GM19023 (cell line): ENCODE measurements at regions not wholly inside any gene's neighbourhood (a gene's known extent, or its start where the extent isn't known, plus 50 kb on each side); places are given as distances from the start of the nearest gene placed in this dataset.
"Not testable (repeated sequence)": the region's sequence is repeated elsewhere in the genome, so short reads cannot be mapped to it uniquely, and the experiment has no call there.

ENCODE experiments used
- ATAC-seq: cut with Tn5 transposase; IDR thresholded peaks from one replicate; pipeline ENCODE4 v1.9.1; 2021; ENCODE audit warnings: mild to moderate bottlenecking, moderate library complexity; ENCODE audit not compliant: unreplicated experiment

DNA sequence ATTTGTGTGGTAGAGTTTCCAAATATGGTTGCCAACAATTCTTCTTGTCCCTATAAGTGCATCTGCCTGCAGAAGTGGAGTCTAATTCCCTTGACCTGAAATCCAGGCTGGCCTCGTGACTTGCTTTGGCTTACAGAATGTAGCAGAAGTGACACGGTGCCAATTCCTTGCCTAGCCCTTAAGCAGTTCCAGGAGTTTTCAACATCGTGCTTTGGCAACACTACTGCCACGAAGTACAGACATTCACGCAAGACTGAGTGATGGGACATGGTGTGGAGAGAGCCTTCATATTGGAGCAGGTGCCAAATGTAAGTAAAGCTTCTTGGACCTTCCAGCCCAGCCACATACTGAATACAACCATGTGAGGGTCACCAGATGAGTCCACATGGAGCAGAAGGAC, 92.9 kb upstream of the NEK6 start:
- ATAC-seq = no peak

DNA sequence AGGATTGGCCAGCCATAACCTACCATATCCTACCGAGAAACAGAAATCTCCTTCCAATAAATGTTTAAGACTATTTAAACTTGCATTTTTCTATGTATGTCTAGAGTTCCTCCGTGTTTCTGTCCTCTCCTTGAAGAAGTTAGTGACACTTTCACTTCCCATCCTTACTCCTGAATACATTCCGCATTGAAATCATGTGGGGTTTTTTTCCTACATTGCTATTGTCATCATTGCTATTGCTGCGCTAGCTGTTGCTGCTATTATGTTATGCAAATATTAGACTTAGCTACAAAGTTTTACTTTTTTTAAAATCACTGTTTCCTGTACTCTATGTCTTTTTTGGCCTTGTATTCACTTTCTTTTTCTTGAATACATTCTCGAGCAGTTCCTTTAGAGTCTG, 83.3 kb upstream of the NEK6 start:
- no peak for ATAC-seq

DNA sequence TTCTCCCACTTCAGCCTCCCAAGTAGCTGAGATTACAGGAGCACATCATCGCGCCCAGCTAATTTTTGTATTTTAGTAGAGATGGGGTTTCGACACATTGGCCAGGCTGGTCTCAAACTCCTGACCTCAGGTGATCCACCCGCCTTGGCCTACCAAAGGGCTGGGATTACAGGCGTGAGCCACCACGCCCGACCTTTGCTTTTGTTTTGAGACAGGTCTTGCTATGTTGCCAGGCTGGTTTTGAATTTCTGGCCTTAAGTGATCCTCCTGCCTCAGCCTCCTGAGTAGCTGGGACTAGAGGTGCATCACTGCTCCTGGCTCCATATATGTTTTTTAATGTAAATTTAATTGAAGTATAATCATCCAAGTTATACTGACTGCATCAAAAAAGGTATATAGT, 80.2 kb upstream of the NEK6 start:
- ATAC-seq = not testable (repeated sequence)

DNA sequence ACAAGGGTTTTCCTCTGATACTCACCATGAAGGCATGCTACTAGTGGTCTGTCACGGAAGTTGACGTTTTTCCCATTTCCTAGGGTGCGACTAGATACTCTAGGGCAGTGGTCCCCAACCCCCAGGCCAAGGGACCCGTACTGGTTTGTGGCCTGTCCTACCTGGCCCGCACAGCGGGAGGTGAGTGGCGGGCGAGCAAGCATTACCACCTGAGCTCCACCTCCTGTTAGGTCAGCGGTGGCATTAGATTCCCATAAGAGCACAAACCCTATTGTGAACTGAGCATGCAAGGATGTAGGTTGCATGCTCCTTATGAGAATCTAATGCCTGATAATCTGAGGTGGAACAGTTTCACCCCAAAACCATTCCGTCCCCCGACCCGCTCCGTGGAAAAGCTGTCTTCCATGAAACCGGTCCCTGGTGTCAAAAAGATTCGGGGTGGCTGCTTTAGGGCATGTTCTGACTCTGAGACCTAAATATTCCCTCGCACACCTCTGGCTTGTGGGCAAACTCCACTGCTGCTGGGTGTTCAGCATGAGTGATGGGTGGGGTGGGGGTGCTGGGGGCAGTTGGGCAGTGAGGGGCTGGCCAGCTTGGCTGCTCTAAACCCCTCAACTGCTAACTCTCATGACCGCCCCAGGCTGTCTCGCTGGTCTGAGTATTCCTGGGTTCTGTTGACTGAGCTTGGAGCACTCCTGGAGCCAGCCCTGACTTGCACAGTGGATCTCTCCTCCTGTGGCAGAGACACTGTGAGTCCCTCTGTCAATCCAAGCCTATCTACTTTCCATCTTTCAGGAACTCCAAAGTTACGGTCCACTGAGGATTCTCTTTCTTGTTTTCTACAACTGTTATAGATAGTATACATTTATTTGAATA, 78.3 kb upstream of the NEK6 start:
- ATAC-seq = no peak

DNA sequence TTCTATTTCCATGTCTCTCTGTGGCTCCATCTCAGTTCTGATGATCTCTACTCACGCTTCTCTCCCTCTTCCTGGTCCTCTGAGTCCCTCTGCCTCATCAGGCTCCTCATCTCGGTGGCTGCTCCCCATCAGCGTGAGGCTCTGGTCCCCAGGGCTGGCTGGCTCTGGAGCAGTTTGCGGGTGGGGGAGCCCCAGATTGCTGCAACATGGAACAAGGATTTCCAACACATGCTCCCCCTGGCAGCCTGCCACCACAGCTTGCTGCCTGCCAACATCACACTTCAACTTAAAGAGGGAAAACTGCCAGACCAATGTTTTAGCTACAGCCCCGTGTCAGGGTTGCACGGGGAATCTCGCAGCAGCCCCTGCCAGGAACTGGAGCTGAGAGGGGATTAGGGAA, 77.2 kb upstream of the NEK6 start:
- ATAC-seq = no peak

DNA sequence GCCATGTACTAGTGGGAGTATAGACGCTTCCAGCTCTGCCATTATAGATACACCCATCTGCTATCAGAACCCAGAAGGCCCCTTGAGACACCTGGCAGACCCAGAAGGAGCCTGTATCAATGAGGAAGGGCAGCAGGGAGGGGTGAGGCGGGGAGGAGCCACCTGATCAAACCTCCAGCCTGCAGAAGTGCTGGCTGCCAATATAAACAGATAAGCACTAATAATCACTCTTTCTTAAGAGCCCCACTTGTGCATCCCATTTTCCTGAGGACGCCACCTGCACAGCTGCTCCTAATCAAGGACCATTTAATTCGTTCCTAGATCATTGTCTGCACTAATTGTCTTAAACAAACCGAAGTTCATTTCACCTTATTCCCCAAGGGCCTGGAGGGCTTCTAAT, 75.0 kb upstream of the NEK6 start:
- ATAC-seq = no peak

DNA sequence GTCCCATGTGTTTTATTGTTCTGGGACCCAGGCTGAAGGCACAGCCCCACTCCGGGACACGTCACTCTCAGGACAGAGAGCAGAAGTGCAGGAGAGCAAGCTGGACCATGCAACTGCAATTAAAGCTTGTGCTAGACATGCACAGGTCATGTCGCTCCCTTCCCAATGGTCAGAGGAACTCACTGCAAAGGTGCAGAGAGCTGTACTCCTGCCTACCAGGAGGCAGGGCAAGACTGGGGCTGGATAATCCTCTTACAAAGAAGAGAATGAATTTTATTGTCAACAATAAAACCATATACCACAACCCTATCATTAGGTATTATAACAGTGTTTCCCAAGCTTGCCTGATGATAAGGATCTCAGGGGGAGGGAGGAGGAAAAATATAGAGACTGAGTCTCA, 74.0 kb upstream of the NEK6 start:
- no peak for ATAC-seq

DNA sequence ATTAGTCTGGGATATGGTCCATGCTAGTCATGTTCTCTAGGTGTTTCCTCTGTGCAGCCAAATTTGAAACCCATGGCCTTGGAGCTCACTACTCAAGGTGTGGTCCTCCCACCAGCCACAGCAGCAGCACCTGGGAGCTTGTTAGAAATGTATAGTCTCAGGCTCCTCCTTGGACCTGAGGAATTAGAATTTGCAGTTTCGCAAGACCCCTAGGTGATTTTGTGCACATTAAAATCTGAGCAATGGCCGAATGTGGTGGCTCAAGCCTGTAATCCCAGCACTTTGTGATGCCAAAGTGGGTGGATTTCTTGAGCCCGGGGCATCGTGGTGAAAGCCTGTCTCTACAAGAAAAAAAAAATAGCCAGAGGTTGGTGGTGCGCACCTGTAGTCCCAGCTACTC, 72.3 kb upstream of the NEK6 start:
- no peak for ATAC-seq

DNA sequence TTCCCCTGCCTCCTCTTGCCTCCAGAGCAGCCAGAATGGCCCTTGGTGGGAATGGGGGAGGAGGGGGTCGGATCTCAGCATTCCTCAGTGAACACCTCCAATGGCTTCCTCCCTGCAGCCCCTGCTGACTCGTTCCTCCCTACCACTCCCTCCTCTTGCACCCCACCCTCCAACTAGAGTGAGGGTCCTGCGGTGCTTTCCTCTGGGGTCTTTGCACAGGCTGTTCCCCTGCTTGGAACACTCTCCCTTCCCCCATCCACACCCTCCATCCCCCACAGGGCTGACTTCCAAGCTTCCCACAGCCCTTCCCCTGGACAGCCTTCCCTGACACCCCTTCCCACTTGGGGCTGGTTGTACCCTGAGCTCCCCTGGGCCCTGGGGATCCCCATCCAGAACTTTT, 70.4 kb upstream of the NEK6 start:
- ATAC-seq = no peak

DNA sequence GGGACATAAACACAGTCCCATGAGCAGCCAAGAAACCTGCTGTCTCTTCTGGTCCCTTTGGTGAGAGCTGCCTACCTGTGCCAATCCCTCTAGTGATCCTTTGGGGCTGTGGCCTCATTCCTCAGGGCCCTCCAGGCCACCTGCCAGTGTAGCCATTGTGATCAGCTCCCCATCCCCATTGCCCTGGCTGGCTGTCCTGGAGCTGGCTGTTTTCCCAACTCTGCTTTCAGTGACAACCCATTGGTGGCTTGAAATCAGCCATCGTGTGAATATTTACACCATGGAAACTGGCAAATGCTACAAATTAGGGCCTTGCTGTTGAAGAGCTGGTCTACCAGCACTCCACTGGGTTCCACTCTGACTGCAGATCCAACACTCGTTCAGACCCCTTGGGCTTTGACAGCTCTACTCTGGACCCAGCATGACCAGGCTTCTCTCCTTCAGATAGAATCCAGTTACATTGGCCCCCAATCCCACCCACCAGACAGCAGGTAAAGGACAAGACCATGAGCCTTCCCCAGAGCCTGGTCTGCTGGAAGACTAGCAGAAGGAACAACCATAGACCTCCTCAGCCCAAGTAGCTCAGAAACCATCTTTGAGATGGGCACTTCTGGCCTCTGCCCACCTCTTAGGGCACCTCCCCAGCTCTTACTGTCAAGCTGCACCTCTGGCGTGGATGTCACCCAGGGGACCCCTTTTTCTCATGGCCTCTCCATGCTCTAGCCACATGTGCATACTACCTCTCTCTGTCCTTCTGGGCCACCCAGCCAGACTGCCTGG, 69.2 kb upstream of the NEK6 start:
- no peak for ATAC-seq

DNA sequence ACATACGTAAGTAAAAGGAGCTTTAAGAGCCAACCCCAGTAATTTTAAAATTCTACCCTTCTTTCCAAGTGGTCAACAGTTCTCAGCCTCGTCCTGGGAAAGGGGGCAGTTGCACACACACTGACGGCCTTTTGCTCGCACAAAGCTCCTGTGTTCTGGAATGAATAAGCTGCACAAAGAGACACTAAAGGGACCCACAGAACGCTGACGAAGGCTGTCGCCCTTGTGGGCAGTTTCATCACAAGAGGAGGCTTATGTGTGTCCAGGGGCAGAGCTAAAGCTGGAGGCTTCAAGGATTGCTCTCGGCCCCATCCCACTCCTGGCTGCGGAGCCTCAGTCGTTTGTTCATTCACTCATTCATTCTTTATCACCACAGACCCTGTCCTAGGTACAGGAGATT, 67.0 kb upstream of the NEK6 start:
- ATAC-seq = no peak

DNA sequence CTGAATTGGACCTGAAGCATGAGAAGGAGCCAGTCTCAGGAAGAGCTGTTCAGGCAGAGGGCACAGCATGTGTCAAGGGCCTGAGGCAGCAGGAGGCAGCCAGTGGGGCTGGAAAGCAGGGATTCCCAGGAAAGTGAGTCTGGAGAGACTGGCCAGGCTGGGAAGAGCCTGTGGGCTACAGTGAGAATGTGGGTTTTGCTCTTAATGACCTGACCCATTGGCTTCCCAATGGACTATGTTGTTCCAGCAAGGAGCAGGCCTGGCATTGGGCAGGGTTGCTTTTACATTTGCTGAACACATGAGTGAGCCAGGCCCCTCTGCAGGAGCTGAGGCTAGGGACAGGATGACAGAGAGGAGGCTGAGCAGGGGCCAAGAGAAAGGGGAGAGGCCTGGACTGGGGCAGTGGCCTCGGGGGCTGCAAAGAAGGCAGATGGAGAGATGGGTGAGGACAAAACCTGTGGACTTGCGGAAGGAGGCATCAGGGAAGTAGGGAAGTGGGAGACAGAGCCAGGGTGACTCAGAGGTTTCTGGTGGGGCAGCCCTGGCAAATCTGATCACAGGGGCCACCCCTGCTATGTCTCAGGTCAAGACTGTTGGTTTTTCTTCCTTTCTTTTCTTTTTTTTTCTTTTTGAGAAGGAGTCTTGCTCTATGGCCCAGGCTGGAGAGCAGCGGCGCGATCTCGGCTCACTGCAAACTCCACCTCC, 65.9 kb upstream of the NEK6 start:
- ATAC-seq = no peak

DNA sequence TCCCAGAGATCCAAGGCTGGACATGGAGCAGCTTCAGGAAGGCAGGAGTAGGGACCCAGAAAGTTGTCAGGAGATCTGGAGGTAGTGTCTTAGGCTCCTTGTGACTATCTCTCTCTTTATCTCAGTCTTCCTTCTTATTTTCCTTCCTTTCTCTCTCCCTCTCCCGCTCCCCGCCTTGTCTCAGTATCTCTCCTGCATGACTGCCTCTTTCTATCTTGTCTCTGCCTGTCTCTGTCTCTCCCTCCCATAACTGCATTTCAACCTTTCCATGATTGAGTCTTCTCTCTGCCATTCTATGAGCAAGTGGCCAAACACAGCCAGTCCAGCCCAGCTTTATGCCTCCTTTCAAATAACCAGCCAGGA, 61.0 kb upstream of the NEK6 start:
- ATAC-seq = no peak

DNA sequence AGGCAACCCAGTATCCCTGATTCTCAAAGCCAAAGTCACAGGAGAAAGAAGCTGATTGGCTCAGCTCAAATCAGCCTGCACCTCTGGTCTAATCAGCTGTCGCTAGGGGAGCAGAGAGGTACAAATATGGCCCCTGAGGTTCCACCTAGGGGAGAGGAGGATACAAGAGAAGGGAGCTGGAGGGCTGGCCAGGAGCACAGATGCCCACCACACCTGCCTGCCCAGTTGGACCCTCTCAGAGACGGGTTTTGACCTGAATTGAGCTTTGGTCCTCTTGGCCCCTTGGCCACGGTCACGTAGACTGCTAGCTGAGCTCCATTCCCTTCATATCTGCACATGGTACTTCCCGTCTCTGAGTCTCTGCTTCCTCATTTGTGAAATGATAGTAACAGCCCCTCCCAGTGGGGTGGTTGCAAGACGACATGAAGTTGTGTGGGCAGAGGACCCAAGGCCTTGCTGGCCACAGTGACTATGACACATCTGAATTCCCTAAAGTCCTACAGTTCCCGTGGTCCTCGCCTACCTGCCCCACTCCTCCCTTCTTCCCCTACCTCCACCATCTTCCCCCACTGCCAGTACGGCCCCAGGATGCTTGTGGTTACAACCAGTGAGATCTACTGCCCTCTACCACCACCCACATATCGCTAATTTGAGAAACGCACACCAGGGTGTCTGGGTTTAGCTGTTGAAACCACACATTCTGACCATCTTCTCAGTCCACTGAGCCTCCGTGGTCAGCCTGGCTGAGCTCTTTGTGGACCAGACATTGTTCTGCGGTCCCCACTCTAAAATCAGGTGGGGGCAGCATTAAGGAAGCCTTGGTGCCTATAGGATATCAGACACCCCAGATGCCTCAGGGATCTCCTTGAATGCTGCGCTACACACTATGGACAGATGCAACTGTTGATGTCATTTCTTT, 60.3 kb upstream of the NEK6 start:
- ATAC-seq = peak; percentile 57

DNA sequence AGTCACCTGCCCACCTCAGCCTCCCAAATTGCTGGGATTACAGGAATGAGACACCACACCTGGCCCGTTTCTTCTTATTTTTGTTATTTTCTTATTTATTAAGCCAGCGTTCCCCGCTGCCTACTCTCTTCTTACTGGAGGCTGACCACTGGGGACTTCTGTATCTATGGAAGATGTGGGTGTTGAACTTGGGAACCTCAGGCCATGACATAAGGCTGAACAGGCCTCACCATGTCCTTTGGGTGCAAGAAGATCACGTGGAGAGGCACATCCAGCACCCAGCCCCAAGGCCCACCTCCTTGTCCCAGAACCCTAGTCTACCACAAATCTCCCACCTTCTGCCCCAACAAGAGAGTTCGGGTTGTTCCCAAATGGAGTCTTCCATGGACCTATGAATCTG, 59.4 kb upstream of the NEK6 start:
- no peak for ATAC-seq

DNA sequence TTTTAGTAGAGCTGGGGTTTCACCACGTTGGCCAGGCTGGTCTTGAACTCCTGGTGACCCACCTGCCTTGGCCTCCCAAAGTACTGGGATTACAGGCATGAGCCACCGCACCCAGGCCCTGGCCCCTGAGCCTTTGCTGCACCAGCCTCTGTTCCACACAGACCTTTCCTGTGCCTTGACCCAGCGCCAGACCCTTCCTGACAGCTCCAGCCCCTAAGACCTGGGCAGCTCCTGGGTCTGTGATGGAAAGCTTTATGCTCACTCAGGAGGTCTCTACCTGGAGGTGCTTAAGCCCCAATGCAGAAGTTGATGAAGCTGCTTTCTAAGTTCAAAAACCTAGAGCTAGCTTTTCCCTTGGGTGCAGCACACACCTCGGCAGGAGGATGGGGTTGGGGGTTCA, 58.8 kb upstream of the NEK6 start:
- ATAC-seq = no peak

DNA sequence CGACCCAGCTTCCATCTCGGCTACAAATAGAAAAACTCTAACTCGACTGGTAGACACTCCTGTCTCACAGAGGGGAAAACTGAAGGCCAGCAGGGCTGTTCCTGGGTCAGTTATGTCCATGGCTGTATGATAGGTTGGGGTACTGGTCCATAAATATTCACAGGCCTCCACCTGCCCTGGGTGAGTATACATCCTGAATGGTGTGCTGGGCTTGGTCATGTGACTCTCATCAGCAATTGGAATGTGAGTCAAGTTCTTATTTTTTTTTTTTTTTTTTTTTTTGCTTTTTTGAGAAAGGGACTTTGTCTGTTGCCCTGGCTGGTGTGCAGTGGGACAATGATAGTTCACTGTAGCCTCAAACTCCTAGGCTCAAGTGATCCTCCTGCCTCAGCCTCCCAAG, 58.3 kb upstream of the NEK6 start:
- ATAC-seq = no peak

DNA sequence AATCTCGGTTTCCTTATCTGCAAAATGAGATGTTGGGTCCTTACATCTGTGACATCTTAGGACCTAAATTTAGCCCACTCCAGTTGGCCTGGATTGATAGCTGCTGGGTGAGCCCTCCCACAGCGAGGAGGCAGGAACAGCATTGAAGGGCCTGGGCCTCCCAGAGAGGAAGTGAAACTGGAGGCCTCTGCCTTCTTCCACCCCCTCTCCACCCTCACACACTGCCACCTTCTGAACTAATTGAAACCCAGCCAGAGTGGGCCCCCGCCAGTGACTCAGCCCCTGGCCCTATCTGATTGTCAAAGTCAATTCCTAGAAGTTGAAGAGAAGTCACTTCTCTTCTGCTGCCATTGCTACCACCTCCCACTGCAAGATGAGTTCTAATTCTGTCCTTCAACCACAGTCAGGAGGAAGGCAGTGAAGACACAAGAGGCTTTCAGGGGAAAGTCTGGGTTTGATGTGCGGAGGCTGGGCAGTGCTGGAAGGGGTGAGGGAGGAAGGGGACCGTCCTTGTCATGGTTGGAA, 55.2 kb upstream of the NEK6 start:
- ATAC-seq = peak; percentile 63

DNA sequence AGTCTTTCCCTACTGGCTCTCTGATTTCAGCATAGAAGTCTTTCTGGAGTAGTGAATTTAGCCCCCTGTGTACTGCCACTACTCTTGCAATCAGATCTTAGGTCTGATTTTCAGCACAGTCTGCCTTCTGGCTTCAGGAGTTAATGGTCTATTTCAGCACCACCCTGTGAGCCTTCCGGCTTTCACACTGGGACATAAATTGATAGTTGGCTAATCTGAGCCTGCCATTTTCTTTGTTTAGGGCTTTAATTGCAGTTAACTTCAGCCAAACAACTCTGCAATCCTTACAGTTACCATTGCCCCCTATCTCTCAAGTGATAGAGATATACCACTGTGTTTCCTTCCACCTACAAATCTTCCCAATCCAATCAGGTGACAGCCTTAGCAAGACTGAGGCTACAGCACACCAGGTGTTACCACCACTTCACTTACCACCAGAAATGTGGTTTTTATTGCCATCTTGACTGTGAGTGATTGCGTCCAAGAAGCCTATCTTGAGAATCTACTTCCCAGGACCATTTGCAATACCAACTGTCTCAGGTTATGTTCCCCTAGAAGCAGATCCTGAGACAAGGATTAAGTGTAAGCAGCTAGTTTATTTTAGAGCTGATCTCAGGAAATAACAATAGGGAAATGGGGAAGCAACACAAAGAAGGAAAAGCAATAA, 51.9 kb upstream of the NEK6 start:
- no peak for ATAC-seq

DNA sequence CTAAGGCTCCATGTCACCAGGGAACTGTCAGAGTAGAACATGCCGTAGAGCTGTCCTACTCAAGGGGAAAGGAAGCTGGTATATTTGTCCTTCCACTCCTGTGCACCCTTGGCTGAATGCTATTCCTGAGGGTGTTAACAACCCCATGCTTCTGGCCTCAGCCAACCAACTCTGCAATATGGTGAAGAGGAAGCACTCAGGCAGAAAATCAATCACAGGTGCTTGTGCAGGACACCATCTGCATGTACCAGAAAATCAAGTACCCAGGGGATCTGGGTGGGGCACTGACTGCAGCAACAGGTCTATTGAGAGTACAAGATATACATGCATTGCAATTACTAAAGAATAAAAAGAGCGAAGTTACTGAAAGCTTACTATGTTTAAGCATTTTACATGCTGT, 51.4 kb upstream of the NEK6 start:
- no peak for ATAC-seq
